NCI-H1930 (cell line): ENCODE measurements at regions not wholly inside any gene's neighbourhood (a gene's known extent, or its start where the extent isn't known, plus 50 kb on each side); places are given as distances from the start of the nearest gene placed in this dataset.
A peak's percentile ranks its signal among the peaks of the same experiment; 100 is the strongest.
"Not testable (repeated sequence)": the region's sequence is repeated elsewhere in the genome, so short reads cannot be mapped to it uniquely, and the experiment has no call there.

ENCODE experiments used
- DNase-seq, 2 experiments: peaks; one replicate each; lab custom pipeline; 2025; lab: John Stamatoyannopoulos, UW

- no peak for DNase-seq
Measured at GRCh38 chrX:131356725-131357124, 67.6 kb upstream of the IGSF1 start.

- DNase-seq = no peak
Measured at GRCh38 chrX:131359611-131360010, 70.5 kb upstream of the IGSF1 start.

DNA sequence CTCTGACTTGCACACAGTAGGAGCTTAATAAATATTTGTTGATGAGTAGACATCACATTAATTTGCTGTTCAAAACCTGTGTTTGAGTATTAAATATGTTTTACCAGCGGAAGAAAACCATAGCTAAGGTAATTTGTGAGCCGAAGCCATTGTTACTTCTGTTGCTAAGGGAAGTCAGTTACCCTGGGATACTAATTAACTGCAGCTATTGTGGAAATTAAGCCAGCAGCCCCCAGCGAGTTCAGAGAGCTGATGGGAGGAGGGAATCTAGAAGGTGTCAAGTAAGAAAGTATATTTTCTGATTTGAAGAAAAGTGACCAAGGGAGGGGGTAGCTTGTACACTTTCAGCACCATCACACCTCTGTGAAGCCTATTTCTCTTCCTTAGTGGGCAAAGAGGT lies 76.7 kb upstream of the IGSF1 start:
- no peak for DNase-seq

GRCh38 chrX:131366407-131366806 lies 77.3 kb upstream of the IGSF1 start:
- no peak for DNase-seq

DNA sequence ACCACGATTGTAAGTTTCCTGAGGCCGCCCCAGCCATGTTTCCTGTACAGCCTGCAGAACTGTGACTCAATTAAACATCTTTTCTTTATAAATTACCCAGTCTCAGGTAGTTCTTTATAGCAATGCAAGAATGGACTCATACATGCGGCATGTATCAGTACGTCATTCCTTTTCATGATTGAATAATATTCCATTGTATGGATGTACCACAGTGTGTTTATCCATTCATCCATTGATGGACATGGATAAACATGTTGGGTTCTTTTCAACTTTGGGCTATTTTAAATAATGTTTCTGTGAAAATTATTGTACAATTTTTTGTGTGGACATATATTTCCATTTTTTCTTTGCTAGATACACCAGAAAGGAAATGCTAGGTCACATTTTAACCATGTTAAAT lies 99.2 kb upstream of the IGSF1 start:
- no peak for DNase-seq

DNA sequence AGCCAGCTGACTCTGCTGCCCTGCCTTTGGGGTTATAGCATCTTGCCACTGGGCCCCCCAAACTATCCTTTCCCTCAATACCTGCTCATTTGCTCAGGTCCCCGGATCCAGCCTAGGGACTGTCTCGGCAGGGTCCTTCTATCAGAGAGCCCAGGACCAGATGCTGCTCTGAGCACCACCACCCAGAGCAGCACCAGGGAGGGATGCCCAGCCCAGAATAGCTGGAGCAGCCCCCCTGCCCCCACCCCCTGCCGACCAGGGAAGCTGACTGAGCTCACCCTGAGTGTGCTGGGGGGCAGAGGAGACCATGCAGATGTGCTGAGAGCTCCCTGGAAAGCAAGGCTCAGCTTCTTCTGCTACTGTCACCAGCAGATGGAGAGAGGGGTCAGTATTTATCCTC lies 103.6 kb upstream of the IGSF1 start:
- no peak for DNase-seq

DNA sequence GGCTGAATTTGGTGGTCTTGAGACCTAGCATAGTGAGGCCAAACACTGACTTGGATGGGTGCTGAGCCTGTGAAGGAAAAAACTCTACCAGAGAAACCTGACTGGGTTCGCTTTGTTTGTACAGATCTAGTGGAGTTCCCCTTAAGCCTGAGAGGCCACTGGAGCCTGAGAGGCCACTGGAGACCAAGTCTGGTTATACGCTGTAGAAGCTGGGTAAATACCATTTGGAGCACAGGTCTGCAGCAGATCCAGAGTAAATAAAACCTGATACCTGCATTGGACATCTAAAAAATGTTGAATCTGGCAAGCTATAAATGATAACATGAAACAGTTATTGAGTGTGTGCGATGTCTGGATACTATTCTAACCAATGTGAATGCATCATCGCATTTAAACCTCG lies 104.3 kb upstream of the IGSF1 start:
- DNase-seq = no peak

DNA sequence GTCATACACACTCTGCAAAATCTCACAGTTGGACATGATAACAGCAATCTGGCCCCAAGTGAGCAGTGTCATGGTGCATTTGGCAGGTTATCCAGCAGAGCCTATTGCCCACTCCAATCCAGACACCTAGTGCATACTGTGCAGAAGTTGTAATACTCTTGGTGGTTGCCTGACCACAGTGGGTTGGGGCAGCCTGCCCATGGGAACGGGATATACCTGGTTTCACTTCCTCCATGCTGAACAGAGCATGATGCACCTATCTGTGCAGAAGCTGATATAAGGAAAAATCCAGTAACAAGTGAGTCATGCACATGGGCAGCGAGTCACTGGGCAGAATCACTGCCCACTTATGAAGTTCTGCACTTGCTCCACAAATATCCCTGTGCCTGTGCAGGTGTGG lies 105.3 kb upstream of the IGSF1 start:
- no peak for DNase-seq

DNA sequence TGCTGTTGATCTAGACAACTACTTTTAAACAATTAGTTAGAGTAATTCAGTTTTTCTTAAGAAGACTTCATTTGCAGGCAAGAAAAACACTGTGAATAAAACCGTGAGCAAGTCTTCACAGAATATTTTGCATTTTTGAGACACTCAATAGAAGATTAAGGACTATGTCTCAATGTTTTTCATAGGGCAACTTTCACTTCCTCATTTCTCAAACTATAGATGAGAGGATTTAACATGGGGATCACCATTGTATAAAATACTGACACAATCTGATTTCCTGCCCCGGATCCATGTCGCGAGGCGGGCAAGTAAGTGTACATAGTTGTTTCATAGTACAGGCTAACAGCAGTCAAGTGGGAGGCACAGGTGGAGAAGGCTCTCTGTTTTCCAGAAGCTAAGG lies 108.8 kb upstream of the IGSF1 start:
- DNase-seq = no peak

GRCh38 chrX:131399678-131400428 lies 110.7 kb upstream of the IGSF1 start:
- DNase-seq = no peak

GRCh38 chrX:131402124-131402811 lies 113.2 kb upstream of the IGSF1 start:
- no peak for DNase-seq

GRCh38 chrX:131405497-131405896 lies 116.4 kb upstream of the IGSF1 start:
- no peak for DNase-seq

DNA sequence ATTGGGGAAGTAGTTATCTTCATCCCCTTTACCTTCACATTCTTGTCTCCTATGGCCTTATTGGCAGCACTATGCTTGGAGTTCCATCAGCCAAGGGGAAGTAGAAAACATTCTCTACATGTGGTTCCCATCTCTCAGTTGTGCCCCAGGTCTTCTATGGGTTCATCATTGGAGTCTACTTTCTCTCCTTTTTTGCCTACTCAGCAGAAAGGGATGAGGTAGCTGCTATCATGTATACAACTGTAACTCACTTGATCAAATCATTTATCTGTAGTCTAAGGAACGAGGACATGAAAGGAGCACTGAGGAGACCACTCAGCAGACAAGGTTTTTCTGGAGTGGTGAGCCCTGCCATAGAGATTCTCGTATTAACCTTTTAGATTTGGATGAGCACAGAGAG lies 119.0 kb upstream of the OR13H1 start:
- no peak for DNase-seq

DNA sequence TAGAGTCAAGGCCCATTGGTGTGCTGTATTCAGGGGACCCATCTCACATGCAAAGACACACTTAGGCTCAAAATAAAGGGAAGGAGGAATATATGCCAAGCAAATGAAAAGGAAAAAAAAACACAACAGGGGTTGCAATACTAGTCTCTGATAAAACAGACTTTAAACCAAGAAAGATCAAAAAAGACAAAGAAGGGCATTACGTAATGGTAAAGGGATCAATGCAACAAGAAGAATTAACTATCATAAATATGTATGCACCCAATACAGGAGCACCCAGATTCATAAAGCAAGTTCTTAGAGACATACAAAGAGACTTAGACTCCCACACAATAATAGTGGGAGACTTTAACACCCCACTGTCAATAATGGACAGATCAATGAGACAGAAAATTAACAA lies 113.4 kb upstream of the OR13H1 start:
- not testable (repeated sequence) for DNase-seq

DNA sequence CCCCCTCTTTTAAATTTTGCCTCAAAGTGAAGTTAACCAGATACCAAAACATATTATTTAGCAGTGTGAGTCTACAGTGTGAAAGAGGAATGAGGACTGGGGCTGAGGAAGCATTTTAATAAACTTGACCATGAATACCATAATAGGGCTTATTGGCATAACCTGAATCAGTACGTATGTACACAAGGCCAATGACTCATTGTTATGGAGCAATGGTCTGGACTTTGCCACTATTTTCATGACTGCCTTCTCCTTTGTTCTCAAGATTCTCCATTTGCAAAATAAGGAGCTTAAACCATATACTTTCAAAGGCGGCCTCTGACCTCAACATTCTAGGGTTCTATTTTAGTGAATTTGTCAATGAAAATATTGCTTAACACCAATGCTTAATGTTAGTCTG lies 102.8 kb upstream of the OR13H1 start:
- DNase-seq = no peak

GRCh38 chrX:131445955-131446354 lies 97.9 kb upstream of the OR13H1 start:
- no peak for DNase-seq

DNA sequence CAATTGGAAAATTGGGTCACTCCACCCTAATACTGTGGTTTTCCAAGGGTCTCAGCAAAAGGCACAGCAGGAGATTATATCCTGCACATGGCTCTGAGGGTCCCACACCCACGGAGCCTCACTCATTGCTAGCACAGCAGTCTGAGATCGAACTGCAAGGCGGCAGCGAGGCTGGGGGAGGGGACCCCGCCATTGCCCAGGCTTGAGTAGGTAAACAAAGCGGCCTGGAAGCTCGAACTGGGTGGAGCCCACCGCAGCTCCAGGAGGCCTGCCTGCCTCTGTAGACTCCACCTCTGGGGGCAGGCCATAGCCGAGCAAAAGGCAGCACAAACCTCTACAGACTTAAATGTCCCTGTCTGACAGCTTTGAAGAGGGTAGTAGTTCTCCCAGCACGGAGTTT lies 82.0 kb upstream of the OR13H1 start:
- not testable (repeated sequence) for DNase-seq

- DNase-seq = not testable (repeated sequence)
Measured at GRCh38 chrX:131473809-131474208, 70.1 kb upstream of the OR13H1 start.

DNA sequence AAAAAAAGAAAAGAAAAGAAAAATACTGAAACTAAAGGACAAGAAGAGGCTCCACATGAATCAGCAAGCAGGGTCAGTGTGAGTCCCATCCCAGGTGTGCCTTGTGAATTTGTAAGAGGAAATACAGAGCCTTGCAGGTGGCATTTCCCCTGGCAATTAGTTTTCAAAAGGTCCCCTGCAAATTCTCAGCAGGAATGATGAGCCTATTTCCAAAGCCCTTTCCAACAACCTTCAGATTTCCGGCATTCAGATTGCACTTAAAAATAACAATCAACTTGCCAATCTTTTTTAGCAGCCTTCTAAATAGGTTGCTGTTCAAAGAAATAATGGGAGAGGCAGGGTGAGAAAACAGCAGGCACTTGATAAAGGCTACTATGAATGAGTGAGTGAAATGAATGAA lies 66.4 kb upstream of the OR13H1 start:
- peak in 1 of 2 experiments; percentile 0 for DNase-seq
